ENCODE measurements at regions not wholly inside any gene's neighbourhood (a gene's known extent, or its start where the extent isn't known, plus 50 kb on each side); places are given as distances from the start of the nearest gene placed in this dataset.
"Not testable (repeated sequence)": the region's sequence is repeated elsewhere in the genome, so short reads cannot be mapped to it uniquely, and the experiment has no call there.

- DNase-seq (ENCODE audit: low read depth in 3 of 3): no peak
These were observed 1575.1 kb upstream of the SLC10A2 start for GRCh38 chr13:104641309-104641708.

- no peak for DNase-seq (ENCODE audit: low read depth in 3 of 3)
These were observed 1569.7 kb upstream of the SLC10A2 start for GRCh38 chr13:104635879-104636278.

GRCh38 chr13:104634016-104634415 is 1567.8 kb upstream of the SLC10A2 start:
- DNase-seq (ENCODE audit: low read depth in 3 of 3): no peak

GRCh38 chr13:104632736-104633135 is 1566.5 kb upstream of the SLC10A2 start:
- DNase-seq (ENCODE audit: low read depth in 3 of 3): no peak

- DNase-seq (ENCODE audit: low read depth in 3 of 3): no peak
These were observed 1559.0 kb upstream of the SLC10A2 start for GRCh38 chr13:104625201-104625600.

GRCh38 chr13:104616990-104617389 is 1550.8 kb upstream of the SLC10A2 start:
- DNase-seq (ENCODE audit: low read depth in 3 of 3): no peak

GRCh38 chr13:104614361-104615145 is 1548.3 kb upstream of the SLC10A2 start:
- no peak for DNase-seq (ENCODE audit: low read depth in 3 of 3)

- no peak for DNase-seq (ENCODE audit: low read depth in 3 of 3)
These were observed 1542.1 kb upstream of the SLC10A2 start for GRCh38 chr13:104608331-104608730.

- DNase-seq (ENCODE audit: low read depth in 3 of 3): not testable (repeated sequence)
These were observed 1539.2 kb upstream of the SLC10A2 start for GRCh38 chr13:104605435-104605834.

- no peak for DNase-seq (ENCODE audit: low read depth in 3 of 3)
These were observed 1531.4 kb upstream of the SLC10A2 start for GRCh38 chr13:104597546-104598180.

GRCh38 chr13:104595511-104595910 is 1529.3 kb upstream of the SLC10A2 start:
- DNase-seq (ENCODE audit: low read depth in 3 of 3): no peak

- no peak for DNase-seq (ENCODE audit: low read depth in 3 of 3)
These were observed 1528.6 kb upstream of the SLC10A2 start for GRCh38 chr13:104594806-104595205.

- DNase-seq (ENCODE audit: low read depth in 3 of 3): no peak
These were observed 1527.5 kb upstream of the SLC10A2 start for GRCh38 chr13:104593693-104594092.

GRCh38 chr13:104593251-104593576 is 1527.0 kb upstream of the SLC10A2 start:
- DNase-seq (ENCODE audit: low read depth in 3 of 3): no peak

- DNase-seq (ENCODE audit: low read depth in 3 of 3): no peak
These were observed 1526.5 kb upstream of the SLC10A2 start for GRCh38 chr13:104592545-104593250.

- no peak for DNase-seq (ENCODE audit: low read depth in 3 of 3)
These were observed 1525.9 kb upstream of the SLC10A2 start for GRCh38 chr13:104592127-104592526.

GRCh38 chr13:104586051-104586746 is 1520.0 kb upstream of the SLC10A2 start:
- DNase-seq (ENCODE audit: low read depth in 3 of 3): no peak

GRCh38 chr13:104584481-104584880 is 1518.3 kb upstream of the SLC10A2 start:
- DNase-seq (ENCODE audit: low read depth in 3 of 3): no peak

- DNase-seq (ENCODE audit: low read depth in 3 of 3): no peak
These were observed 1514.7 kb upstream of the SLC10A2 start for GRCh38 chr13:104580931-104581330.

GRCh38 chr13:104577071-104577815 is 1511.0 kb upstream of the SLC10A2 start:
- DNase-seq (ENCODE audit: low read depth in 3 of 3): no peak

GRCh38 chr13:104571893-104572229 is 1505.6 kb upstream of the SLC10A2 start:
- no peak for DNase-seq (ENCODE audit: low read depth in 3 of 3)

All from stimulated activated CD4-positive, alpha-beta T cell treated with anti-CD3 and anti-CD28 coated beads, TNF-alpha, amount 100 ng/mL, for 48 hours (primary cell).